GM23338 (cell line): ENCODE measurements at regions not wholly inside any gene's neighbourhood (a gene's known extent, or its start where the extent isn't known, plus 50 kb on each side); places are given as distances from the start of the nearest gene placed in this dataset.

ENCODE experiments used
- CREB1 ChIP-seq: fragments of 250-450 bp; sonication (Bioruptor Pico); IDR thresholded peaks from 2 replicates; pipeline ENCODE4 v1.5.0; 2020; ENCODE audit warnings: low read depth, mild to moderate bottlenecking, moderate library complexity
- CTCF ChIP-seq, 2 experiments: fragments of 200-600 bp in 1 of 2; sonication (generic) in 1 of 2; conservative IDR thresholded peaks; 2 replicates each; pipeline versions ENCODE4 v1.5.1 to v1.6.1; 2016 to 2017; ENCODE audit warnings: antibody characterized with exemption in 2 of 2, low read depth in 2 of 2, mild to moderate bottlenecking in 2 of 2, moderate library complexity in 1 of 2
- JUNB ChIP-seq: IDR thresholded peaks from one replicate; pipeline ENCODE4 v1.6.1; 2016; ENCODE audit warnings: antibody characterized with exemption; ENCODE audit not compliant: unreplicated experiment
- POLR2AphosphoS5 ChIP-seq: IDR thresholded peaks from 2 replicates; pipeline ENCODE4 v1.6.1; 2016; ENCODE audit warnings: antibody characterized with exemption, low read depth
- REST ChIP-seq: IDR thresholded peaks from one replicate; pipeline ENCODE4 v1.6.1; 2018; ENCODE audit warnings: antibody characterized with exemption; ENCODE audit not compliant: unreplicated experiment

- no peak for TF ChIP-seq JUNB
- TF ChIP-seq CTCF (conservative IDR thresholded peaks at IDR 0.05; ENCODE audit: low read depth in 2 of 2) = no peak
- no peak for TF ChIP-seq REST
- TF ChIP-seq CREB1 (CRISPR knock-in tag) = no peak
- TF ChIP-seq POLR2AphosphoS5 = no peak
Observed at GRCh38 chr14:32010604-32011125, 66.4 kb upstream of the ARHGAP5 start.
